H9 (cell line): ENCODE measurements at regions not wholly inside any gene's neighbourhood (a gene's known extent, or its start where the extent isn't known, plus 50 kb on each side); places are given as distances from the start of the nearest gene placed in this dataset.

Experiments
- DNase-seq: peaks from one replicate; pipeline ENCODE4 v3.0.0-alpha.2; 2017
- H2AFZ ChIP-seq: one replicate; pipeline ENCODE4 v1.6.1; 2013; ENCODE audit warnings: mild to moderate bottlenecking, low read length, control low read depth, moderate library complexity
- H2AK5ac ChIP-seq: 2 replicates; pipeline ENCODE4 v1.6.1; 2013; ENCODE audit warnings: low read length, control low read depth, mixed read lengths; ENCODE audit not compliant: insufficient read length
- H2BK120ac ChIP-seq: one replicate; pipeline ENCODE4 v1.6.1; 2013; ENCODE audit warnings: low read depth, mild to moderate bottlenecking, low read length, control low read depth, inconsistent platforms; ENCODE audit not compliant: poor library complexity, severe bottlenecking
- H2BK12ac ChIP-seq: 2 replicates; pipeline ENCODE4 v1.6.1; 2013; ENCODE audit warnings: low read length, control low read depth, mixed read lengths, low read depth; ENCODE audit not compliant: insufficient read length
- H2BK15ac ChIP-seq: 2 replicates; pipeline ENCODE4 v1.6.1; 2013; ENCODE audit warnings: low read depth, low read length, control low read depth
- H2BK20ac ChIP-seq: one replicate; pipeline ENCODE4 v1.6.1; 2013; ENCODE audit warnings: low read depth, mild to moderate bottlenecking, low read length, control low read depth, inconsistent platforms; ENCODE audit not compliant: poor library complexity, severe bottlenecking
- H2BK5ac ChIP-seq: 2 replicates; pipeline ENCODE4 v1.6.1; 2013; ENCODE audit warnings: low read length, control low read depth, mixed read lengths; ENCODE audit not compliant: insufficient read length
- H3K14ac ChIP-seq: 2 replicates; pipeline ENCODE4 v1.6.1; 2013; ENCODE audit warnings: low read length, control low read depth; ENCODE audit not compliant: insufficient read depth
- H3K18ac ChIP-seq: 2 replicates; pipeline ENCODE4 v1.6.1; 2013; ENCODE audit warnings: low read depth, mild to moderate bottlenecking, mixed read lengths, low read length, control low read depth; ENCODE audit not compliant: insufficient read length
- H3K23ac ChIP-seq: 2 replicates; pipeline ENCODE4 v1.6.1; 2013; ENCODE audit warnings: low read length, control low read depth, mixed read lengths, low read depth; ENCODE audit not compliant: insufficient read length
- H3K23me2 ChIP-seq: 2 replicates; pipeline ENCODE4 v1.6.1; 2013; ENCODE audit warnings: low read depth, mild to moderate bottlenecking, mixed read lengths, low read length, control low read depth; ENCODE audit not compliant: insufficient read length, poor library complexity, severe bottlenecking
- H3K27ac ChIP-seq: 2 replicates; pipeline ENCODE4 v1.5.1; 2013; ENCODE audit warnings: low read length, control low read depth, mixed read lengths, low read depth; ENCODE audit not compliant: insufficient read length
- H3K27me3 ChIP-seq: 2 replicates; pipeline ENCODE4 v1.6.1; 2013; ENCODE audit warnings: low read length, control low read depth, inconsistent platforms; ENCODE audit not compliant: insufficient read depth
- H3K4ac ChIP-seq: 2 replicates; pipeline ENCODE4 v1.6.1; 2013; ENCODE audit warnings: low read depth, mild to moderate bottlenecking, control low read depth, inconsistent platforms, low read length, moderate library complexity
- H3K4me1 ChIP-seq: 2 replicates; pipeline ENCODE4 v1.6.1; 2013; ENCODE audit warnings: low read length, control low read depth, inconsistent platforms; ENCODE audit not compliant: insufficient read depth
- H3K4me2 ChIP-seq: 2 replicates; pipeline ENCODE4 v1.6.1; 2013; ENCODE audit warnings: low read length, control low read depth, mixed read lengths; ENCODE audit not compliant: insufficient read length, insufficient read depth
- H3K56ac ChIP-seq: 2 replicates; pipeline ENCODE4 v1.6.1; 2013; ENCODE audit warnings: low read depth, mild to moderate bottlenecking, mixed read lengths, low read length, control low read depth; ENCODE audit not compliant: insufficient read length
- H3K79me1 ChIP-seq: 2 replicates; pipeline ENCODE4 v1.6.1; 2013; ENCODE audit warnings: low read depth, mild to moderate bottlenecking, moderate library complexity, low read length, control low read depth, inconsistent platforms; ENCODE audit not compliant: insufficient read depth, poor library complexity, severe bottlenecking
- H3K79me2 ChIP-seq: 2 replicates; pipeline ENCODE4 v1.6.1; 2013; ENCODE audit warnings: low read length, control low read depth, inconsistent platforms; ENCODE audit not compliant: insufficient read depth
- H3K9ac ChIP-seq: 2 replicates; pipeline ENCODE4 v1.6.1; 2013; ENCODE audit warnings: low read length, control low read depth, mixed read lengths; ENCODE audit not compliant: insufficient read length; ENCODE audit errors: extremely low read depth
- H3K9me3 ChIP-seq: one replicate; pipeline ENCODE4 v1.6.1; 2013; ENCODE audit warnings: low read depth, low read length, inconsistent platforms; ENCODE audit not compliant: control insufficient read depth
- H3T11ph ChIP-seq: one replicate; pipeline ENCODE4 v1.6.1; 2013; ENCODE audit warnings: mild to moderate bottlenecking, low read length, control low read depth, inconsistent platforms
- H4K20me1 ChIP-seq: one replicate; pipeline ENCODE4 v1.6.1; 2013; ENCODE audit not compliant: control insufficient read depth, insufficient read length, insufficient read depth
- H4K5ac ChIP-seq: 2 replicates; pipeline ENCODE4 v1.6.1; 2013; ENCODE audit warnings: low read depth, mild to moderate bottlenecking, mixed read lengths, low read length, control low read depth; ENCODE audit not compliant: insufficient read length
- H4K8ac ChIP-seq: replicated peaks from 2 replicates; pipeline ENCODE4 v1.6.1; 2013; ENCODE audit warnings: low read length, control low read depth, mixed read lengths, low read depth; ENCODE audit not compliant: insufficient read length
- H4K91ac ChIP-seq: 2 replicates; pipeline ENCODE4 v1.6.1; 2013; ENCODE audit warnings: low read depth, mild to moderate bottlenecking, moderate library complexity, mixed read lengths, low read length, control low read depth; ENCODE audit not compliant: insufficient read length
- H3K27ac Mint-ChIP-seq, 3 experiments: 2 replicates in 2 of 3; 3 replicates in 1 of 3; pipeline ENCODE4 v1.8.0; 2020 to 2021; ENCODE audit warnings: mixed read lengths in 3 of 3, mild to moderate bottlenecking in 1 of 3, moderate library complexity in 1 of 3
- H3K27me3 Mint-ChIP-seq: 2 replicates; pipeline ENCODE4 v1.8.0; 2021; ENCODE audit warnings: low read depth, mild to moderate bottlenecking, moderate library complexity, mixed read lengths
- H3K36me3 Mint-ChIP-seq, 3 experiments: 2 replicates in 2 of 3; 3 replicates in 1 of 3; pipeline ENCODE4 v1.8.0; 2020 to 2021; ENCODE audit warnings: low read depth in 3 of 3, mixed read lengths in 3 of 3; ENCODE audit not compliant: insufficient read depth in 1 of 3
- H3K4me1 Mint-ChIP-seq, 2 experiments: 2 replicates each; pipeline ENCODE4 v1.8.0; 2020; ENCODE audit warnings: mixed read lengths in 2 of 2
- H3K4me3 Mint-ChIP-seq, 2 experiments: 2 replicates in 1 of 2; 3 replicates in 1 of 2; pipeline ENCODE4 v1.8.0; 2020 to 2021; ENCODE audit warnings: mild to moderate bottlenecking in 2 of 2, mixed read lengths in 2 of 2, moderate library complexity in 1 of 2
- H3K9me3 Mint-ChIP-seq, 2 experiments: 2 replicates in 1 of 2; 3 replicates in 1 of 2; pipeline ENCODE4 v1.8.0; 2020; ENCODE audit warnings: mild to moderate bottlenecking in 2 of 2, mixed read lengths in 2 of 2, moderate library complexity in 1 of 2
- CTCF ChIP-seq: fragments of 200-600 bp; sonication (generic); conservative IDR thresholded peaks from 3 replicates; pipeline ENCODE4 v1.8.0; 2021; ENCODE audit warnings: antibody characterized with exemption, mild to moderate bottlenecking
- WGBS: extraction: QIAGEN DNeasy Blood & Tissue Kit; methylation state at CpG from one replicate; pipeline ENCODE4 v1.1.7; 2013; ENCODE audit warnings: missing lambda C conversion rate, low lambda C conversion rate, mixed read lengths; ENCODE audit not compliant: insufficient read length; ENCODE audit errors: extremely low coverage; 5-methylcytosine and 5-hydroxymethylcytosine counted together

DNA sequence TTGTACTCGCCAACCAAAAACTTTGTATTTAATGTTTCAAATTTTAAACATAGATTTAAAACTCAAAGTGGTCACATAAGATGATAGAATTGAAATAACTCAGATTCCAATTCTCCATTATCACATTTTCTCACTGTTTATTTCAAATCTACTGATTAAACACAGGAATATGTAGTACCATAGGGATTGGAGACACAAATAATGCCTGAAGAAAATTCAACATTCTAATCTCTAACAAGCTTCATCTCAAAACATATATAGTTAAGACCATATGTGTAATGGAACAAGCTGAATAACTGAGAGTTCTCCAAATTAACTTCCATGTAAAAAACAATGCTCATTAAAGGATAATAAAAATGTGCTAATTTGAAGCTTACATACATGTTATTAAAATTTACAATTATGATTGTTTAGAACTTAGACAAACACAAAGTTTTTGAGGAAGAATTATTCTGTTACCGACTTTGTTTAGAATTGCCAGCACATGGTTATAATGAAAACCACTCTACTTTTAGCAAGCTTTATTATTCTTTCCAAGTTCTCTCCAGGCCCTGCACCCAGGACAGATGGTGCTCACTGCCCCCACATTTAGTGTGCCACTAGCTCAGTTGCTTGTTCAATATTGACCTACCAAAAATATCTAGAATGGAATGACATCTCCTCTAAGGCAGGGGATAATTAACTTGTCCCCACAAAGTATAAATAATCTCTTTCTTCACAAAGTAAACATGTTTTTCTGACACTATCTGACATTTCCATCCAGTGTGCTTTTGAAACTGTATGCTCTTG is 467.2 kb downstream of the TTLL7 start:
- H3K4me2 ChIP-seq: no peak overlapping the region
- no peak overlapping the region for H4K91ac ChIP-seq
- Mint-ChIP-seq H3K27ac (no peak overlapping the region), H3K4me3 (no peak overlapping the region), H3K36me3 (no peaks in the 10 kb centered on the region; a peak in 1 of 7 replicates), H3K9me3 (no peaks in the 10 kb centered on the region; a peak in 2 of 5 replicates), H3K4me1 (no peaks in the 10 kb centered on the region), H3K27me3 (no peaks in the 10 kb centered on the region)
- no peak overlapping the region for H2AK5ac ChIP-seq
- H2BK5ac ChIP-seq: no peak overlapping the region
- H2BK12ac ChIP-seq: no peak overlapping the region
- H3K18ac ChIP-seq: no peak overlapping the region
- no peak overlapping the region for H3K4ac ChIP-seq
- H2BK15ac ChIP-seq: no peak overlapping the region
- no peaks in the 10 kb centered on the region for H3K4me1 ChIP-seq
- no peak for TF ChIP-seq CTCF
- no peaks in the 10 kb centered on the region for H3K79me2 ChIP-seq
- no peak overlapping the region for H4K8ac ChIP-seq
- no peak overlapping the region for H3K14ac ChIP-seq
- no peak overlapping the region for H3K56ac ChIP-seq
- no peak overlapping the region for H3K27ac ChIP-seq
- WGBS: no CpG with 5 or more reads among the region's 2 CpGs
- no peak overlapping the region for H4K5ac ChIP-seq
- no peaks in the 10 kb centered on the region for H3K27me3 ChIP-seq
- no peak overlapping the region for H3K23ac ChIP-seq
- no peak for DNase-seq
- no peak overlapping the region for H2BK120ac ChIP-seq
- no peaks in the 10 kb centered on the region for H3K79me1 ChIP-seq
- no peak overlapping the region for H3T11ph ChIP-seq
- no peaks in the 10 kb centered on the region for H4K20me1 ChIP-seq
- H2BK20ac ChIP-seq: no peak overlapping the region
- H2AFZ ChIP-seq: no peak overlapping the region
- no peaks in the 10 kb centered on the region for H3K9me3 ChIP-seq
- no peak overlapping the region for H3K9ac ChIP-seq
- H3K23me2 ChIP-seq: no peaks in the 10 kb centered on the region
